ENCODE measurements at regions not wholly inside any gene's neighbourhood (a gene's known extent, or its start where the extent isn't known, plus 50 kb on each side); places are given as distances from the start of the nearest gene placed in this dataset.

- H3K4me3 ChIP-seq (ENCODE audit: low read depth, low read length) = no peak overlapping the region
- peak; percentile 29; the same call in 1 of the 2 replicates for TF ChIP-seq CTCF (IDR thresholded peaks at IDR 0.05; ENCODE audit: borderline replicate concordance, insufficient read depth, low read depth, low read length)
These were observed 412.2 kb downstream of the PPP3CA start for GRCh38 chr4:100935090-100935489.

GRCh38 chr4:100933628-100934027 is 413.7 kb downstream of the PPP3CA start:
- TF ChIP-seq CTCF (IDR thresholded peaks at IDR 0.05; ENCODE audit: borderline replicate concordance, insufficient read depth, low read depth, low read length) = no peak
- no peak overlapping the region for H3K4me3 ChIP-seq (ENCODE audit: low read depth, low read length)

GRCh38 chr4:100929758-100930157 is 411.9 kb upstream of the EMCN start:
- H3K4me3 ChIP-seq (ENCODE audit: low read depth, low read length) = no peak overlapping the region
- TF ChIP-seq CTCF (IDR thresholded peaks at IDR 0.05; ENCODE audit: borderline replicate concordance, insufficient read depth, low read depth, low read length) = no peak

GRCh38 chr4:100929135-100929534 is 411.3 kb upstream of the EMCN start:
- no peak for TF ChIP-seq CTCF (IDR thresholded peaks at IDR 0.05; ENCODE audit: borderline replicate concordance, insufficient read depth, low read depth, low read length)
- no peak overlapping the region for H3K4me3 ChIP-seq (ENCODE audit: low read depth, low read length)

GRCh38 chr4:100926039-100926717 is 408.4 kb upstream of the EMCN start:
- TF ChIP-seq CTCF (IDR thresholded peaks at IDR 0.05; ENCODE audit: borderline replicate concordance, insufficient read depth, low read depth, low read length) = no peak
- no peak overlapping the region for H3K4me3 ChIP-seq (ENCODE audit: low read depth, low read length)

- no peak for TF ChIP-seq CTCF (IDR thresholded peaks at IDR 0.05; ENCODE audit: borderline replicate concordance, insufficient read depth, low read depth, low read length)
- H3K4me3 ChIP-seq (ENCODE audit: low read depth, low read length) = no peak overlapping the region
These were observed 395.9 kb upstream of the EMCN start for GRCh38 chr4:100913685-100914084.

GRCh38 chr4:100908540-100908939 is 390.7 kb upstream of the EMCN start:
- no peak overlapping the region for H3K4me3 ChIP-seq (ENCODE audit: low read depth, low read length)
- no peak for TF ChIP-seq CTCF (IDR thresholded peaks at IDR 0.05; ENCODE audit: borderline replicate concordance, insufficient read depth, low read depth, low read length)

Measured in GM12875 (cell line).